GM12872 (cell line): ENCODE measurements at regions not wholly inside any gene's neighbourhood (a gene's known extent, or its start where the extent isn't known, plus 50 kb on each side); places are given as distances from the start of the nearest gene placed in this dataset.

Source experiments
- CTCF ChIP-seq: IDR thresholded peaks from 3 replicates; pipeline ENCODE4 v1.5.1; 2011; ENCODE audit warnings: low read depth, mild to moderate bottlenecking, low read length, moderate library complexity; ENCODE audit not compliant: insufficient read depth

GRCh38 chr2:142445551-142446072 is 314.8 kb upstream of the LRP1B start:
- TF ChIP-seq CTCF, result no peak

- TF ChIP-seq CTCF, result no peak
Observed at GRCh38 chr2:142445023-142445422, 314.2 kb upstream of the LRP1B start.

- TF ChIP-seq CTCF, result no peak
Observed at GRCh38 chr2:142435847-142436246, 305.0 kb upstream of the LRP1B start.

- no peak for TF ChIP-seq CTCF
Observed at GRCh38 chr2:142426064-142426463, 295.2 kb upstream of the LRP1B start.

GRCh38 chr2:142425551-142425950 is 294.7 kb upstream of the LRP1B start:
- no peak for TF ChIP-seq CTCF

GRCh38 chr2:142423603-142424002 is 292.8 kb upstream of the LRP1B start:
- TF ChIP-seq CTCF, result no peak

GRCh38 chr2:142422769-142423168 is 292.0 kb upstream of the LRP1B start:
- no peak for TF ChIP-seq CTCF
